ENCODE measurements at regions not wholly inside any gene's neighbourhood (a gene's known extent, or its start where the extent isn't known, plus 50 kb on each side); places are given as distances from the start of the nearest gene placed in this dataset.

DNA sequence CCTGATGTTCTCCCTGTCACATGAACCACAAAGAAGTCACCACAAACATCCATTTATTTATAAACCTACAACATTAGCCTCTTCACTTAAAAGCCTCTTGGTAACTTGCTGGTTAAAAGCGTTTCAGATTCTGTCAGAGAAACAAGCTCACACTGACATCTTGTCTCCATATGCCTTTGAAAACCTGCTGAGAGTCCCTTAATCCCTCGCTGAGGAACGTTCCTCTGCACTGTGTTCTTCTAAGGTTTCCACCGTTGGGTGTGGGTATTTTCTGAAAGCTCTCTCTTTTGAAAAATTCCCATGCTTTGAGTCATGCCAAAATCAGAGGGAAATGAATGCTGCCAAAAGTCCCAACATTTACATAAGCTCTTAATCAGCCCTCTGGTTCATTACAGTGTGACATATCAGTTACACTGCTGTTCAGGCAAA lies 149.8 kb downstream of the CCDC34 start:
- WGBS, 2 donors (ENCODE audit: low coverage in 1 of 2): 29 to 63% methylated on average over 1 to 4 of the region's 4 CpGs
- no peak for DNase-seq
- Histone ChIP-seq H3K27ac (no peak overlapping the region), H3K4me3 (no peak overlapping the region), H3K27me3 (no peaks in the 10 kb centered on the region), H3K36me3 (no peaks in the 10 kb centered on the region), H3K4me1 (peaks cover 11 to 42% (median 30%) of the 10 kb centered on the region in 4 donors), H3K9me3 (no peaks in the 10 kb centered on the region)
- in situ Hi-C loops (cut with MboI; ENCODE audit: low pct_ligation_motif_present in 1 of 4, low pct_unique_long_range_greater_than_20kb in 1 of 4, low sequenced_read_pairs in 3 of 4) (no loop called here), intact Hi-C loops (cut with DNase I; ENCODE audit: low total_unique reads) (no loop called here)
- no peak for TF ChIP-seq EP300 (IDR thresholded peaks at IDR 0.05; ENCODE audit: low read depth)

DNA sequence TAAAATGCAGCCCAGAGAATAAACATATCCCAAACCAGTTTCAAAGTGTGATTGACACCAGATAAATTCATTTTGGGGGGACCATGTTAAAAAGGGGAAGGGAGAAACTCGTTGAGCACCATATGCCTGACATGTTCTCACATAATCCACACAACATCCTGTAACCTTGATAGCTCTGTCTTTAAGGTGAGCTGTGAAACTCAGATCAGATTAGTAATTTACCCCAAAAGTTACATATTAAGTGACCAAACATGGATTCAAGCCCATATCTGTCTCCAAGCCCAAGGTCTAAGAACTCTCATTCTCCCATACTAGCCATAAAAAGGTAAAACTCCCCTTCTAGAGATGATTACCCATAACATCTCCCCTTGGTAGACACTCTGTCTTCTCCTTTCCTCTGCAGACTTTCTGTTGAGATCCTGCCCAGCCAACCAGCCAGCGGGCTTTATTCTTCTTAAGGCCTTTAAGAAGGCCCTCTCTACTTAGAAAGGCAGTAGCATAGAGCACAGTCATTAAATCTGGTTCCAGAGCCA lies 150.7 kb downstream of the CCDC34 start:
- Histone ChIP-seq H3K27me3 (no peaks in the 10 kb centered on the region), H3K36me3 (no peaks in the 10 kb centered on the region), H3K4me1 (peaks cover 11 to 39% (median 30%) of the 10 kb centered on the region in 4 donors), H3K27ac (no peak overlapping the region), H3K9me3 (no peaks in the 10 kb centered on the region), H3K4me3 (no peak overlapping the region)
- 86 to 90% methylated on average over 2 of the region's 2 CpGs for WGBS, 2 donors (ENCODE audit: low coverage in 1 of 2)
- intact Hi-C loops (cut with DNase I; ENCODE audit: low total_unique reads) (no loop called here), in situ Hi-C loops (cut with MboI; ENCODE audit: low pct_ligation_motif_present in 1 of 4, low pct_unique_long_range_greater_than_20kb in 1 of 4, low sequenced_read_pairs in 3 of 4) (no loop called here)
- TF ChIP-seq POLR2A (IDR thresholded peaks at IDR 0.05) (no peak), POLR2AphosphoS5 (IDR thresholded peaks at IDR 0.05) (no peak), CTCF (IDR thresholded peaks at IDR 0.05) (no peak), EP300 (IDR thresholded peaks at IDR 0.05; ENCODE audit: low read depth) (no peak)
- no peak for DNase-seq

DNA sequence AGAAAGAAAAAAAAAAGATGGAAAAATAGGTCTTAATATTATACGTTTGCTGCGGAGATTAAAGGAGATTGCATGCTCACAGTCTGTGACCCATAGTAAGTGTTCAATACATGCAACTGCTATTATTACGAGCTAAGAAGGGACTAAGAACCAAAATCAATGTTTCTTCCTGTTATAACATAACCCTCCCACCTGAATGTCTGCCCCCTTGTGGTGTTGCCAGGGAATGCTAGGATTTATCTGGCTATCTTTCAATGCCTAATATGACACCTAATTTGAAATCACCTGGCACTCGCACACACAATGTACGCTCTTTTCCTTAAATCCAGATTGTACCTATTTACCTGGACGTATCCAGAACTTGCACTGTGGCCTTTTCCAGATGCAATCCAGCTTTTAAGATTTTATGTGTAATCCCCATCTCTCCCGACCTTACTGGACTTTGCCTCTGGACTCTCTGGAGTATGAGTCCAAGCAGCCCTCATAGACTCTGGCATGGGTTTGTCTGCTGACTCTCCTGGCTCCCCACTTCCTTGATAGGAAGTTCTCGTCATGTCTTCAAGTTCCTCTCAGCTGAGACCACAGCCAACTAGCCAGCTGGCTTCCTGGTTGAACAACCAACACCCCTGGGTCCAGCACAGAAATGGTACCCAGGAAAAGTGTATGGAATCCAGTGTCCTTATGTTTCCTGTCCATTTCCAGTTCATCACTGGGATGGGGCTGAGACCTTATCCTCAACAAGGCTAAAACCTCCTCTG lies 151.5 kb downstream of the CCDC34 start:
- DNase-seq: no peak
- Histone ChIP-seq H3K27ac (peak overlapping the region in 1 of 4 donors; percentile 56), H3K27me3 (no peaks in the 10 kb centered on the region), H3K9me3 (no peaks in the 10 kb centered on the region), H3K36me3 (no peaks in the 10 kb centered on the region), H3K4me3 (no peak overlapping the region), H3K4me1 (peaks cover 8 to 39% (median 32%) of the 10 kb centered on the region in 4 donors)
- intact Hi-C loops (cut with DNase I; ENCODE audit: low total_unique reads) (no loop called here), in situ Hi-C loops (cut with MboI; ENCODE audit: low pct_ligation_motif_present in 1 of 4, low pct_unique_long_range_greater_than_20kb in 1 of 4, low sequenced_read_pairs in 3 of 4) (no loop called here)
- TF ChIP-seq CTCF (IDR thresholded peaks at IDR 0.05): peak in 4 of 5 experiments; percentile 18 to 37 (median 30)
- TF ChIP-seq EP300 (IDR thresholded peaks at IDR 0.05; ENCODE audit: low read depth): no peak
- 86 to 91% methylated on average over 6 to 8 of the region's 8 CpGs for WGBS, 2 donors (ENCODE audit: low coverage in 1 of 2)

- DNase-seq: no peak
- Histone ChIP-seq H3K36me3 (no peaks in the 10 kb centered on the region), H3K4me3 (no peak overlapping the region), H3K27ac (peak overlapping the region; percentile 44 to 57 (median 50)), H3K27me3 (no peaks in the 10 kb centered on the region), H3K9me3 (no peaks in the 10 kb centered on the region), H3K4me1 (peaks cover 5 to 39% (median 31%) of the 10 kb centered on the region in 4 donors)
- TF ChIP-seq EP300 (IDR thresholded peaks at IDR 0.05; ENCODE audit: low read depth) (no peak), CTCF (IDR thresholded peaks at IDR 0.05) (no peak), POLR2AphosphoS5 (IDR thresholded peaks at IDR 0.05) (no peak)
- intact Hi-C loops (cut with DNase I; ENCODE audit: low total_unique reads): no loop called here
- 46 to 47% methylated on average over 5 of the region's 5 CpGs for WGBS, 2 donors (ENCODE audit: low coverage in 1 of 2)
- in situ Hi-C loops (cut with MboI; ENCODE audit: low pct_ligation_motif_present in 1 of 4, low pct_unique_long_range_greater_than_20kb in 1 of 4, low sequenced_read_pairs in 3 of 4): no loop called here
Observed at GRCh38 chr11:27210531-27210930, 152.5 kb downstream of the CCDC34 start.

All from transverse colon (tissue), 4 donors.